ENCODE measurements at regions not wholly inside any gene's neighbourhood (a gene's known extent, or its start where the extent isn't known, plus 50 kb on each side); places are given as distances from the start of the nearest gene placed in this dataset.

- TF ChIP-seq POLR2A (IDR thresholded peaks at IDR 0.05) (no peak), CTCF (IDR thresholded peaks at IDR 0.05) (no peak)
Measured at GRCh38 chr9:99414321-99414720, 192.2 kb downstream of the SEC61B start.
